Islet precursor cell (in vitro differentiated cells): ENCODE measurements at regions not wholly inside any gene's neighbourhood (a gene's known extent, or its start where the extent isn't known, plus 50 kb on each side); places are given as distances from the start of the nearest gene placed in this dataset.
"Not testable (repeated sequence)": the region's sequence is repeated elsewhere in the genome, so short reads cannot be mapped to it uniquely, and the experiment has no call there.

Experiments
- DNase-seq: peaks from one replicate; pipeline ENCODE4 v3.0.0-alpha.2; 2018

DNA sequence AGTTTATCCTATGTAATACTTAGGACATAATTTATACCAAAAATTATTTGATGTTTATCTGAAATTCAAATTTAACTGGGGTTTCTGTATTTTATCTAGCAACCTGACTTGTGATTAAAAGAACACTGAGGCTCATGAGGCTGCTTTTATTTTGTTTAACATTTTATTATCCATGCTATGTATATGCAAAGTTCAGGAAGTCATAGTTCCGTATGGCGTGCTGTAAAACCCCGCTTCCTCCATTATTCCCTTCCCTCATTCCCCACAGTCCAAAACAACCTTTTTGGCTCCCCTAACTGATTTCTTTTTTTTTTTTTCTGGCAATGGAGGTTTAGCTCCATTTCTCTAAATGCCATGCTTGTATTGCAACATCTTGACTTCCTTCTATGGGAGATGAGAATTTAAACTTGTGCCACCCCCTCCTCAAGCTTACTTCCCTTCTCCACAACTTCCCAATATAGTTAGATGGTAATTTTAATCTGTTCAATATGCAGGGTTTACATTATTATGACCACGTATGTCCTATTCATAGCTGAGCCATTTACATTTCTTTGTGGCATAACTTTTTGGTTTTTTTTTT, 138.0 kb upstream of the DNAH14 start:
- DNase-seq, result no peak

DNA sequence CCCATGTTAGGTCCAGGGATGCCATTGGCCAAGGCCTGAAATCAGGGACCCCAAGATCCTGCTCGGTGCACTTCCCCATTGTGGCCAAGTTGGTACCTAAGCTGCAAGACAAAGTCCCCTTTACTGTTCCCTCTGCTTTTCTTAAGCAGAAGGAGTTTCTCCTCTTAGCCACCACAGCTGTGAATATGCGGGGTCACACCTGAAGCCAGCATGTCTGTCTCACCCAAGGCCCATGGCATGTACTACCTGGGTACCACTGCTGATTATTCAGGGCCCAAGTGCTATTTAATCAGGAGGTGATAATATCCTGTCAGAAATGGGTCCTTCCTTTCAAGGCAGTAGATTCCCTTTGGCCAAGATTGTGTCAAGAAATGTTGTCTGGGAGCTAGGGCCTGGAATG, 133.9 kb upstream of the DNAH14 start:
- no peak for DNase-seq

DNA sequence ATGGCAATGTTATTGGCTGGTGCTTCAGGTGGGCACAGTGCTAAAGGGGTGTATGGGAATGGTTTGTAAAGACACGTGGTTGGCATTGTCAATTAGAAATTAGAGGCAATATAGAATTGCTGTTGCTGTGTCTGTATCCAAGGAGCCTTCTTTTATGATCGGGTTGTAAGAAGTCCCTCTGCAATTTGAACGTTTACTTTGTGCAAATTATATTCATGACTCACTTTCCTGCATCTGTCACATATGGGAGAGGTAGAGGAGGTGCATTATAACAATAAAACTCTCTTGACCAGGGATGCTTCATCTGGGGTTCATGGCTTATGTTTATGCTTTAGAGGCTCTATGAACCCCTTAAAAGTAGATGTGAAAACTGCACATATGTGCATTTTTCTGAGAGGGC, 130.4 kb upstream of the DNAH14 start:
- DNase-seq, result no peak

DNA sequence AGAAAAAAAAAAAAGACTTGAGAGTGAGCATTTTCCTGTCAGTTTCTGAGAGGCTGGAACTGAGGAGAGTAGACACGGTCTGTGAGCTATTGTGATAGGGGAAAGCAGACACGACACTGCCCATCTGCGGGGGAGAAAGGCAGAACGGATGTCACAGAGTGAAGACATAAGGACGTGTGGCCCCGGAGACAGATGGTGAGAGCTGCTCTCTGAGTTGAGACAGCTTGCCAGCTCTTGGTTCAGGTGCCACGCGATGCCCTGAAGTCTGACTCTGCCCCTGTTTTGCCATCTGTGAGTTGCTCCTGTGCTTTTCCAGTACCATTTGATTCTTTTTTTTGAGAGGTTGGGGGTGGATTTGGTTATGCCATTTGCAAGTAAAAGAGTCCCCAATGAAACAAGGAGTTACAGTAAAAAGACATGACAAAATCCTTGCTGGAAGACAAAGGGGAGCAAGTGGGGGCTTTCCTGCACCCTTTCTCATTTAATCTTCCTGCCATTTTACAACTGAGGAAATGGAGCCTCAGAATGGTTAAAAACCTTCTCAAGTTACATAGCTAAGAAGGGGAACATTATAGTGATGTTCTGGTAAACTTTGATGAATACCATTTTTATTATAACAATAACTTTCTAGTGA, 128.9 kb upstream of the DNAH14 start:
- no peak for DNase-seq

DNA sequence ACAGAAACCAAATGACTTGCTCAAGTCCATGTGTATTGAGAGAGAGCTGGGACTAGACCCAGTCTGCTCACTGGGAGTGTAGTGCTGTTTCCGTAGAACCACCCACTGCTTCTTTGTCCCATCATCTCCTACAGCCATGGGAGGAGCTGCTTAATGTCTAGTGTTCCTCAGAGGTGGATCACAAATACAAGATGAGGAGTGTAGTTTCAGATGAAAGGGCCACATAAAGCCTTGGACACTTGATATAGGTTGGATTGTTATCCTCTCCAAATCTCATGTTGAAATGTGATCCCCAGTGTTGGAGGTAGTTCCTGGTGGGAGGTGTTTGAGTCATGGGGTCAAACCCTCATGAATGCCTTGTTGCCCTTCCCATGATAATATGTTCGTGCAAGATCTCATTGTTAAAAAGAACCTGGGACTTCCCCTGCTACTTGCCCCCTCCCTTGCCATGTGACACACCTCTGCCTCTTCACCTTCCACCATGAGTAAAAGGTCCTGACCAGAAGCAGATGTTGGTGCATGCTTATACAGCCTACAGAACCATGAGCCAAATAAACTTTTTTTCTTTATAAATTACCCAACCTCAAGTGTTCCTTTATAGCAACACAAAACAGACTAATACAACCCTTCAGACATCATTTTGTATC, 127.5 kb upstream of the DNAH14 start:
- DNase-seq, result no peak

DNA sequence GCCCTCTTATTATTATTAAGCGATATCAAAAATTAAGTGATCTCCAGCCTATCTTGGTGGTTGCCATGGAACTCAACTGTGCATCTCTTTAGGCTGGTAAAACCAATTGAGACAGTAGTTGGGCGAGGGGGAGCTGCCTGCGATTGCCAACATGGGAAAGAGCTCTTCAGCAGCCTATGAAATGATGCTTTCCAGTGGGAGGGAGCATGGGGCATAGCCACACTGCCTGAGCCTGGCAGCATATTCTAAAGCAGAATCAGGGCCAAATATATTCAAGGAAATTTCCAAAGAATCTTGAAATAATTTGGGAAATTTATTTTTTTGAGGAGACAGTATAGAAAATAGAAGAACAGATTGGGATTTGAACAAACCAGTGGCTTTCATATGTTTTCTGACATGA, 126.9 kb upstream of the DNAH14 start:
- DNase-seq, result no peak

DNA sequence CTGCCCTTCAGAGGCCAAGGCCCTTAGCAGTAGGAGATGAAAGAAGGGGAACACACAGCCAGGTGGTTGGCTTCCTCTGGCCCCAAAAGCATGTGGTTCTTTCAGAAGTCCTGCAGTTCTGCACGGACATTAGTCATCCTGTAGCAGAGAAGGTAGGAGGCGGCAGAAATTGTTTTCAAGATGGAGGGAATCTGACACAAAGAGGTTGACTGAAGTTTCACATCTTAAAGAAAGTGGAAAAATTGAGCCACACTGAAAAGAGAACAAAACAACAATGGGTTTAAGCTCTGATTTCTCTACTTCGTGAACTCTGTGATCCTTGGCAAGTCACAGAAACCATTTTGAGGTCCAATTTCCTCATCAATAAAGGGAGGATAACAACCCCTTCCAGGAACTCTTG, 125.3 kb upstream of the DNAH14 start:
- DNase-seq, result no peak

DNA sequence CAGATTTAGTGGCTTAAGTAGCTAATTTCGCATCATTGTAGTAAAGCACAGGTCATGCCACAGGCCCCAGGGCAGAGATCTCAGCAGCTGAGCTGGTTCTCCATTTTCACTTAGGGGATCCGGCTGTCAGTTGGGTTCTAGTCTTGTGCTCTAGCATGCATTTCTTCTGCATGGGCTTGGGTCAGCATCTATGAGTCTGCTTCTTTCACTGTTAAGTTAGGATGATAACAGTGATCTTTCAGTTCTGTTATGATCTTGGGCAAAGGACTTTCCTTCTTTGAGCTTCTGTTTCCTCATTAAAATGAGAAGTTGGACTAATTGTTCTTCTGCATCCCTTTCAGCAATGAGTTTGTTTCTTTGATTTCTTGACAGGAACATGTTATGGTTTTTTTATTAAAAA, 123.6 kb upstream of the DNAH14 start:
- no peak for DNase-seq

DNA sequence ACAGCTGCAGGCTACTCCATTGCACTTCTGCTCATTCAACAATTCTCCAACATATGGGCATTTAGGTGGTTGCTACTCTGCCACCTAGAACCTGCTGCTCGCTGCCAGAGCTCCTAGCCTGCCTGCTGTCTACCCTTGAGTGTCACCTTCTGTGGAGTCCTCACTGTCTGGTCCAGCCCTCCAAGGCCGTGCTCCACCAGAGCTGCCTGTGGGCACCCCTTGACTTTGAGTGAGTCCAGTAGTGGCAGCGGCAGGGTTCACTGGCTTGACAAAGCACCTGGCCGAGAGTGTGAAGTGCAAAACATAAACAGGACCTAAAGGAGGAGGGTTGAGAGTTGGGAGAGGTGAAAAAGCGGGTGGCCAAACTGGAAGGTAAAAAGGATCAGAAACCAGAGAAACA, 120.3 kb upstream of the DNAH14 start:
- no peak for DNase-seq

DNA sequence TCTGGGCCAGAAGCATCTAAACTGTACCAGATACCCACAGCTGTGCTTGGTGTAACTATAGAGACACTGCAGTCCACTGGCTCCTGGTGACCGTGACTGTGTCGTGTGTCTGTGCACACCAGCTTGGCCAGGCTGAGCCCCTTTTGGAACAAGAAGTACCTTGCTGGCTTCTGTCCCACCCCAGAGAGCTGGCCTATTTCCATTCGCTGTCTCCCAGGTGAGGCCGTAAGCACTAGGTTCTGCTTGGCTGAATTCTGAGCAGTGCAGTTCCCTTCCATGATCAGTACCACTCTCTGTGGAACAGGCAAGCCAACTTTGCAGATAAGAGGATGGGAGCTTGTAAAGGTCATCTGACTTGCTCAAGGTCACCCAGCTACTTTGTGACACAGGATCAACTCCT, 119.9 kb upstream of the DNAH14 start:
- DNase-seq, result no peak

DNA sequence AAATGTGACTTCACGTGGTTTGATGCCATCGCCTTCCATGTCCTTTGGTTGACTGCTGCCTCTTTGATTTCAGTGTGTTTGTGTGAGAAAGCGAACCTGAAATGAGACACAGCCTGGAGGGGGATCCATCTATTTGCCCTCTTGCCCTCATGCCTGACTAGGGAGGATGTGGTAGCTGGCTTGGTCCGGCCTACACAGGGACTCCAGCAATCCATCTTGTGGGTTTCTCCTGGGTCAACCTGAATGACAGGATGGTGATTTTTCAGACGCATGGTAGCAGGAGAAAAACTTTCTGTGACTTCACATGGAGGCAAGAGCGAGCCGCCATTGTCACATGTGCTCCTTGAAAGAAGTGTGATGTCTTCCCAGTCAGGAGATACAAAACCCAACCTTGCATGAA, 117.9 kb upstream of the DNAH14 start:
- DNase-seq, result no peak

DNA sequence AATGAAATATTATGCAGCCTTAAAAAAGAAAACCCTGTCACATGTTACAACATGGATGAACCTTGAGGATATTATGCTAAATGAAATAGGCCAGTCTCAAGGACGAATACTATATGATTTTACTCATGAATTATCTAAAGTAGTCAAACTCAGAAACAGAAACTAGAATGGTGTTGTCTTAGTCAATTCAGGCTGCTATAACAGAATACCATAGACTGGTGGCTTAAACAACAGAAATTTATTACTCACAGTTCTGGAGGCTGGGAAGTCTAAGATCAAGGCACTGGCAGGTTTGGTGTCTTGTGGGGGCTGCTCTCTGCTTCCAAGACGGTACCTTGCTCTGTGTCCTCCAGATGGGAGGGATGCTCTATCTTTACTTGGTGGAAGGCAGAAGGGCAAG, 113.8 kb upstream of the DNAH14 start:
- DNase-seq, result no peak

DNA sequence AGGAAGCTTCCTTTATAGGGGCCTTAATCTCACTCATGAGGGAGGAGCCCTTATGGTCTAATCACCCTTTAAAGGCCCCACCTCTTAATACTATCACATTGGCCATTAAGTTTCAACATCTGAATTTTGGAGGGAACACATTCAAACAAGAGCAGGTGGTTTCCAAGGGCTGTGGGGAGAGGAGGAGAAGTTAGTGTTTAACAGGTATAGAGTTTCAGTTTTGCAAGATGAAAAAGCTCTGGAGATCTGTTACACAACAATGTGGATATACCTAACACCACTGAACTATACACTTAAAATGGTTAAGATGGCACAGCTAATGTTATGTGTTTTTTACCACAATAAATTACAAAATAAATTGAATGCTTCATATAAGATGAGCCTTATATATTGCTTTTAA, 113.4 kb upstream of the DNAH14 start:
- no peak for DNase-seq

DNA sequence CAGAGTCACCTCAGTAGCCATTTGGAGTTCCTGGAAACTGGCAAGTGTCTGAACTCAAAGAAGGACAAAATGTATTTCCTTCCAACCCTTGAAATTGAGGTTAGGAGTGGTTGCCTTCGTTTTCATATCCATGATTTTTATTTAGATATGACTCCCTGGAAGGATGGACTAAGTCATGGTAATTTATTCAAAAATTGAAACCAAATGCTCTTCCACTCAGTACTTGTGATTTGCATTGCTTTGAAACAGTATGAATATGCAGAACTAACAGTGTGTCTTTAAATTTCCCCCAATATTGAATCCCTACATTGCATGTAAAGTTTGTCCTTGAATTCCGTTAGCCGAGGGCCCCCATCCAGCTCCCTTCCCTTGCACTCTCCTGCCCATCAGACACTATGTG, 112.1 kb upstream of the DNAH14 start:
- no peak for DNase-seq

DNA sequence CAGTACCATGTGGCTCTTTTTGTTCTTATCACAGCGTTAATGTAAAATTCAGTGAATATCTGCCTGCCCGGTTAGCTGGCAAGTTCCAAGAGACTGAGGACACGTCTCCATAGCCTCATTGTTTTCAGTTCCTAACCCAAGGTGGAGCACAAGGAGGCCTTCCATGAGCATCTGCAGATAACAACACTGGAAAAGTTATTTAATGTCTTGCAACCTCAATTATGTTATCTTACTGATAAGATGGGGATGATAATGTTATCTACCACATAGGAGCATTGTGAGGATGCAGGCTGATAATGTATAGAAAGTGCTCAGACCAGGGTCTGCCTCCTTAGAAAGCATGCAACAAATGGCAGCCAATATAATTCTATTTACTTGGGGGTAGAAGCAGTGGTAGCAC, 109.6 kb upstream of the DNAH14 start:
- DNase-seq, result no peak

DNA sequence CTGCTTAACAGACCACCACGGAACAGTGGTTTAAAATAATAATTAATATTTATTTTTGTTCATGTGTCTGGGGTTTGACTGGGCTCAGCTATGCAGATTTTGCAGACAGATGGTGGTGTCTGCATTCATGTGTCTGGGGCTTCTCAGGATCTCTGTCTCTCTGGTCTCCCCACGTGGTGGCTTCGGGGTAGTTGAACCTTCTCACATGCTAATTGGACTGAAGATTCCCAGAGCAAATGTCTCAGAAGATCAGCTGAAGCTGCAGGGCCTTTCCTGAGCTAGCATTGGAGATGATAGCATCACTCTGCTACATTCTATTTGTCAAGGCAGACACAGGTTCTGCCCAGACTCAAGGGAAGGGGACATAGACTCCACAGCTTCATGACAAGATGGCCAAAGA, 109.1 kb upstream of the DNAH14 start:
- DNase-seq, result no peak

DNA sequence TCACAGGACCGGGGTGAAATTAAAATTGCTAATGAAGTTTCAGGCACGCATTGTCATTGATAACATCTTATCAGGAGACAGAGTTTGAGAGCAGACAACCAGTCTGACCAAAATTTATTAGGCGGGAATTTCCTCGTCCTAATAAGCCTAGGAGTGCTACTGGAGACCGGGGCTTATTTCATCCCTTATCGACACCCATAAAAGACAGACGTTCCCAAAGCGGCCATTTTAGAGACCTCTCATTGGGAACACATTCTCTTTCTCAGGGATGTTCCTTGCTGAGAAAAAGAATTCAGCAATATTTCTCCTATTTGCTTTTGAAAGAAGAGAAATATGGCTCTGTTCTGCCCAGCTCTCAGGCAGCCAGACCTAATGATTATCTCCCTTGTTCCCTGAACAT, 107.7 kb upstream of the DNAH14 start:
- not testable (repeated sequence) for DNase-seq

DNA sequence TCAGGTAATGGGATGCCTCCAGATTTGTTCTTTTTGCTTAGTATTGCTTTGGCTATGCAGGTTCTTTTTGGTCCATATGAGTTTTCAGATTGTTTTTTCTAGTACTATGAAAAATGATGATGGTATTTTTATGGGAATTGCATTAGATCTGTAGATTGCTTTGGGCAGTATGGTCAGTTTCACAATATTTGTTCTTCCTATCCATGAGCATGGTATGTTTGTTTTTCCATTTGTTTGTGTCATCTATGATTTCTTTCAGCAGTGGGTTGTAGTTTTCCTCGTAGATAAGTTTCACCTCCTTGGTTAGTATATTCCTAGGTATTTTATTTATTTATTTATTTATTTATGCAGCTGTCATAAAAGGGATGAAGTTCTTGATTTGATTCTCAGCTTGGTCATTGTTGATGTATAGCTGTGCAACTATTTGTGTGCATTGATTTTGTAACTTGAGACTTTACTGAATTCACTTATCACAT, 103.9 kb upstream of the DNAH14 start:
- DNase-seq, result no peak

DNA sequence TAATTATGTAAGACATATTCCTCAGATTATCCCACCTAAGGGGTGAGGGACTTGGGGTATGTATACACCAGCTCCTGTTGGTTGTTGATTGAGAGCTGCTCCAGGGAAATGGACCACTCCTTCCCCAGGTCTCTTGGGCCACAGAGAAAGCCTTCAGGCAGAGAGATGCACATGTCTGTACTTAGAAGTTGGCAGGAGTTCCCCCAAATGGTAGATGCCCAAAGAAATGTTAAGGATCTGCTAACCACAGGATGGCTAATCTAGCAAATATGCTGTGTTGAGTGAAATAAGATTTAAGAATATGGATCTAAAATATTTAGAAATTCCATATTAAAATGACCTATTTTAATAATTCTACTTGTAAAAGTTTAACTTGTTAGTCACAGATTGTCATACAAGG, 100.8 kb upstream of the DNAH14 start:
- DNase-seq, result no peak

DNA sequence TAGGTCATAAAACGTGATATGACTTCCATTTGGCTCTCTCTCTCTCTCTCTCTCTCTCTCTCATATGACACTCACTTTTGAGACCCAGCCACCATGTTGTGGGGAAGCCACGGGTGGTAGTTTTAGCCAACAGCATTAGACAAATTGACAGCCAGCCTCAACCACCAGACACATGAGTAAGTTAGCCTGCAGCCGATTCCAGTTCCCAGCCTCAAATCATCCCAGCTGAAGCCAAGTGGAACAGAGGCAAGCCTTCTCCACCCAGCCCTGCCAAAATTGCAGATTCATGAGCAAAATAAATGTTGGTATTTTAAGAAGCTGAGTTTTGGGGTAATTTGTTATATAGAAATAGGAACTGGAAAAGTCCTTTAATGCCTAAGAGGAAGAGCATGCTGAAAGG, 98.0 kb upstream of the DNAH14 start:
- DNase-seq, result no peak

DNA sequence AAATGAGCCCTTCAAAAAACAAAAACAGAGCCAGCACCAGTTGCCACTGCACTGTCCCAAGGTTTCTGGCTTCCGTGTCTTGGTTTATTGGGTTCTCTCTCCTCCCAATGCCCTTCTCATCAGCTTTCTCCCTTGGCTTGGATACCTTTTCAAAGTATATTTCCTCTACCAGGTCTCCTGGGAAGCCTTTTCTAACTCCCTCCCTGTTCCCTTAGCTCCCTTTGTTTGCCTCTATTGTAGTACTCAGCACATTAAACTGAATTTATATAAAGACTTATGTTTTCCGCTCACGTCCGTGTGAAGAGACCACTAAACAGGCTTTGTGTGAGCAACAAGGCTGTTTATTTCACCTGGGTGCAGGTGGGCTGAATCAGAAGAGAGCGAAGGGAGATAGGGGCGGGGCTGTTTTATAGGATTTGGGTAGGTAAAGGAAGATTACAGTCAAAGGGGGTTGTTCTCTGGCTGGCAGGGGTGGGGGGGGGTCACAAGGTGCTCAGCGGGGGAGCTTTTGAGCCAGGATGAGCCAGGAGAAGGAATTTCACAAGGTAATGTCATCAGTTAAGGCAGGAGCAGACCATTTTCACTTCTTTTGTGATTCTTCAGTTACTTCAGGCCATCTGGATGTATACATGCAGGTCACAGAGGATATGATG, 89.7 kb upstream of the DNAH14 start:
- DNase-seq, result not testable (repeated sequence)

DNA sequence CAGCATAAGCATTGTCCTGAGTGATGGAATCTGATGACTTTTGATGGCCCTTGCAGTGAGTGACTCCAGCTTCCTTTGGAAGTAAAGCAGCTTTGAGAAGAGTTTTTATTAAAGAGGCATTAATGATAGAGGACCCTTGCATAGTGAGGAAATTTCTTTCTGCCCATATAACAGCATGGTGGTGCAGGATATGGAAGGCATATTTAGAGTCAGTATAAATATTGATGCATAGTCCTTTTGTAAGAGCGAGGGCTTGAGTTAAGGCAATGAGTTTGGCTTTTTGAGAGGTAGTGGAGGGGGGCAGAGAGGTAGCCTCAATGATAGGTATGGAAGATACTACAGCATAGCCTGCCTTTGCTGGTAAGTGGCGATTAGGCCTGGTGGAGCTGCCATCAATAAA, 87.7 kb upstream of the DNAH14 start:
- DNase-seq, result not testable (repeated sequence)

DNA sequence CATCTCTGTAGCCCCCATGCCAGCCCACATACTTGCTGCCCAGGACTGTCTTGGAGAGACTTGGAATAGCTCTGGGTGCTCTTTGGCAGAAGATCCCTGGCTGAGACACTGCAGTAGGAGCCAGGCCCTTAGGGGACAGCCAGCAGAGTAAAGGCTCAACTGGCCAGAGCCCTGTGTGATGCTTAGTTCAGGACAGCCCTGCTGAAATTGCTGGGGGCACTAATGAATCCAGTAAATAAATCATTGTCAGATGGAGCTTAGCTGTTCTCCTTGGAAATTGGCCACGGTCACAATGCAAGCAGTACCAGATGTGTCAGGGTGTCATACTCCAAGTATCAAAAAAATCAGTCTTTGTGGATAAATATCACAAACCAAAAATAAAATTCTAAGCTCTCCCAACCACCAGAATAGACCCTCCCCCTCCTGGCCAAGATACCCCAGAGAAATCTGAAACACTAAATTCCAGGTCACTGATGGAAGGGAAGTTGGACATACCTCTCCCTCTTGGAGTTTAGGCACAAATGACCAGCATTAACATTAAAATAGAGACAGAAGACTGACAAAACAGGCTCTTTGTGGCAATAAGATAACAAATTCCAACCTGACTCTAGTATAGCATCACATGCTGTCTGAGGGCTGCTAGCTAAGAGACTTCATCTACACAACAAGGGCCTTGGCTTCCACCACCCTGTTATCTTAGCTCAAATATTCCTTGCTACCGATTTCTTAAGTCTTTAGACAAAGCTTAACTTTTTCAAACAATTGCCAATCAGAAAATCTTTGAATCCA, 83.2 kb upstream of the DNAH14 start:
- DNase-seq, result no peak
